ENCODE measurements at regions not wholly inside any gene's neighbourhood (a gene's known extent, or its start where the extent isn't known, plus 50 kb on each side); places are given as distances from the start of the nearest gene placed in this dataset.

DNA sequence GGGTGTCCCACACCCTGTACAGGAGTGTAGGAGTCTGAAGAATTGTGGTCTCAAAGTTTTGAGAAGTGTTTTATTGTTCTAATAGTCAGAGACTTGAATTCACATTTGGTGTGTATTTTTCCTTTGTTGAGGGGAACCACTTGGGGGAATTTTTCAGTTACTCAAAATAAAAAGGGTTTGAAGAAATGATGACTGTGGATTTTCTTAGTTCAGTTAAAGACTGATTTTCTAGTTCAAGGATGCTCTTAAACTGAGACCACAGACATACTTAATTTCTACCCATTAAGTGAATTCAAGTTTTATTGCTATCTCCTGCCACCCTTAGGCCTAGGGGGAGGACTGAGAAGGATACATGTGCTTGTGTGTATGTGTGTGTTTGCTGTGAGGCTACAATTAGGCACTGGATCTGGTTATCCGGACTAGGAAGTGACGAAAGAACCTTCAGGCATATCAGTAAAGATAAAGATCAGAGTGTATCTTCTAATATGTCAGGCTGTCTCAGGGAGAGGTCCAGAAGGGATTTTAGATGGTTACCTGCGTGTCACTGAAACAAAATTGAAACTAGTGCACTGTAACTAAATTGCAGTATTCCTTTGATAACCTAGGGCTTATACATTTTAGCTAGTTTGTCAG is 234.9 kb upstream of the DACH1 start:
- TF ChIP-seq, protein P1, sequence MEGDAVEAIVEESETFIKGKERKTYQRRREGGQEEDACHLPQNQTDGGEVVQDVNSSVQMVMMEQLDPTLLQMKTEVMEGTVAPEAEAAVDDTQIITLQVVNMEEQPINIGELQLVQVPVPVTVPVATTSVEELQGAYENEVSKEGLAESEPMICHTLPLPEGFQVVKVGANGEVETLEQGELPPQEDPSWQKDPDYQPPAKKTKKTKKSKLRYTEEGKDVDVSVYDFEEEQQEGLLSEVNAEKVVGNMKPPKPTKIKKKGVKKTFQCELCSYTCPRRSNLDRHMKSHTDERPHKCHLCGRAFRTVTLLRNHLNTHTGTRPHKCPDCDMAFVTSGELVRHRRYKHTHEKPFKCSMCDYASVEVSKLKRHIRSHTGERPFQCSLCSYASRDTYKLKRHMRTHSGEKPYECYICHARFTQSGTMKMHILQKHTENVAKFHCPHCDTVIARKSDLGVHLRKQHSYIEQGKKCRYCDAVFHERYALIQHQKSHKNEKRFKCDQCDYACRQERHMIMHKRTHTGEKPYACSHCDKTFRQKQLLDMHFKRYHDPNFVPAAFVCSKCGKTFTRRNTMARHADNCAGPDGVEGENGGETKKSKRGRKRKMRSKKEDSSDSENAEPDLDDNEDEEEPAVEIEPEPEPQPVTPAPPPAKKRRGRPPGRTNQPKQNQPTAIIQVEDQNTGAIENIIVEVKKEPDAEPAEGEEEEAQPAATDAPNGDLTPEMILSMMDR (conservative IDR thresholded peaks at IDR 0.05 in 1 of 2, IDR thresholded peaks at IDR 0.05 in 1 of 2; ENCODE audit: low read depth in 1 of 2, low read length in 2 of 2) = no peak
- no peak for TF ChIP-seq EZH2 (IDR thresholded peaks at IDR 0.05; ENCODE audit: low read length, missing control alignments)

All from fibroblast of lung (primary cell).